CD4-positive, alpha-beta T cell treated with Interleukin-2 at 100 ng/mL for 4 hours (primary cell): ENCODE measurements at regions not wholly inside any gene's neighbourhood (a gene's known extent, or its start where the extent isn't known, plus 50 kb on each side); places are given as distances from the start of the nearest gene placed in this dataset.

Source experiments
- DNase-seq: peaks from one replicate; pipeline ENCODE4 v3.0.0-alpha.2; 2020; ENCODE audit warnings: low spot score

- DNase-seq: no peak
Observed at GRCh38 chr16:61323456-61323855, 712.8 kb downstream of the CDH8 start.

DNA sequence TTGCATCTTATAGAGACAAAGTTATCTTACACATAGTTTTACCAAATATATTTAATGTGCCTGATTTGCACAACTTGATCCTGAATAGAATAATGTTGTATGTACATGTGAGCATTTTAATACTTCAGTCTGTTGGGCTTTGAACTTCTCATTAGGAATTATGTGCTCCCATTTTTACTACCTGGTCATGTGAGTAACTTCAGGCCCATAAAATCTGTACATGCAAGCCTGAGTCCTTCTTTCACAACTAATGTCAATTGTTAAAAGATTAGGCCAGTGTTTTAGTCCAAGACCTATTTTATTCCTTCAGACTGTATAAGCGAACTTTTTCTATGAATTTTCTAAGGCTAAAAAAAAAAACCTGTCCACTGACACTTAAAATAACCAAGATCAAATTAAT is 715.4 kb downstream of the CDH8 start:
- DNase-seq: no peak

- DNase-seq: no peak
Observed at GRCh38 chr16:61313931-61314330, 722.3 kb downstream of the CDH8 start.

DNA sequence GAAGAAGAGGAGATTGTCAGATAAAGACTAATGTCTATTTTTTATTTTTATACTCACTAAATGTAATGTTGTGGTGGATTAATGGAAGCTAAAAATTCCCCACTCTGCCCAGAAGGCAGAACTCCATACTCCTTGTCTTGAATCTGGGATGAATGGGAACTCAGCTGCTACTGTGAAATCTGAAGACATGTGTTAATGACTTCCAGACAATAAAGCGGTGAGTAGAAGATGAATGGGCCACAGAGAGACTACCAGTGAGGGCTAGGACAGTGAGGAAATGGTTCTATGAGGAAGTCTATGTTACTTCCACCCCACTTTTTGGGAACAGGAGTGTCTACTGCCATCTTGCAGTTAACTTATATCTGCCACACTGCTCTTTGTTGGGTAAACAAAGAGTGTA is 726.9 kb downstream of the CDH8 start:
- no peak for DNase-seq

GRCh38 chr16:61306204-61306603 is 730.0 kb downstream of the CDH8 start:
- DNase-seq: no peak

DNA sequence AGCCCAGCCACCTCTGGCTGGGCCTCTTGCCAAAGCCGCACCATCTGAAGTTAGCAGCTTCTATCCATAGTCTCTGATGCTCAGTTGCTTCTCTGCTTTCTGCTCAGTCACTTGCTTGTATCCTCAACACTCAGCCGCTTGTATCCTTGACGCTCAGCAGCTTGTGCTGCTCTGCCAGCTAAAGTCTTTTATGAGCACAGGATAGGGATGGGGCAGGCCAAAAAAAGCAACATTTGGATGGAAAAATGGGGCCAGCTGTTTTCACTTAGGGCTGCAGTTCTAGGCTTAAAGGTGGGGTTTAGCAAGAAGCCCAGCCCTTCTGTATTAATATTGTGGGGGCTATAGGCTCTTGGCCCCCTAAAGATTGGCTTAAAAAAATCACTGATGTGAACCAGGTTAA is 739.4 kb downstream of the CDH8 start:
- no peak for DNase-seq

- DNase-seq: no peak
Observed at GRCh38 chr16:61296305-61296704, 739.9 kb downstream of the CDH8 start.

GRCh38 chr16:61295311-61295710 is 740.9 kb downstream of the CDH8 start:
- no peak for DNase-seq

- no peak for DNase-seq
Observed at GRCh38 chr16:61289141-61289540, 747.1 kb downstream of the CDH8 start.

DNA sequence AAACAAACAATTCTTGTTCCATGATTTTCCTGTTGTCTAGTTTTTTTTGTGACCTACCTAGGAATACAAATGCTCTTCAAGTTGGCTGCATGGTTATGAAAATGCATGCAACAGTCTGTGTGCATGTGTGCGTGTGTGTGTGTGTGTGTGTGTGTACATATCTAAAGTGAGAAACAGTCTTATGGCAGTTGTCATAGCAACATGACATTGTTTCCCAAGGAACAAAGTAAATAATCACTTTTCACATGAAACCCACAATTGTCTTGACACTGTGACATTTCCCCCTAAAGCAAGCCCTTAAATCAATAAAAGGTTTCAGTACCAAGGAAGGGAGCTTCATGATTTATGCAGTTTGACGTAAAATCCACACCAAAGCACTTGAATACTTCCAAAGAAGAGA is 758.4 kb downstream of the CDH8 start:
- no peak for DNase-seq

- DNase-seq: no peak
Observed at GRCh38 chr16:61274211-61274610, 762.0 kb downstream of the CDH8 start.

DNA sequence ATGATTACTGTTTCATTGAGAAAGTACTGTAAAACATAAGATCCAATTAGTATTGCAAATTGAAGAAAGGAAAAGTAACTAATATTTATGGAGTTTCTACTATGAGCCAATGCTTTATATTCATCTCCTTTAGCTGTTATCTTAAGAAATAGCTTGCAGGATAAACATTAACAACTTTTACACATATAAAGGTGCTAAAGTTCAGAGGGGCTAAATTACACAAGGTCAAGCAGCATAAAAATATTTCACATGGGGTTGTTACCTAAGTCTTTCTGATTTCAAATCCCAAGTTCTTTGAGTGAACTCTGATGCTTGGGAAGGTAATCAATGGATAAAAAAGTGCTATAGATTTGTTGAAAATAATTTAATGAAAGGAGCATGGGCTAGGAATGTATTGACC is 765.5 kb downstream of the CDH8 start:
- no peak for DNase-seq

- no peak for DNase-seq
Observed at GRCh38 chr16:61263400-61263799, 772.8 kb downstream of the CDH8 start.

- DNase-seq: no peak
Observed at GRCh38 chr16:61261315-61261714, 774.9 kb downstream of the CDH8 start.

DNA sequence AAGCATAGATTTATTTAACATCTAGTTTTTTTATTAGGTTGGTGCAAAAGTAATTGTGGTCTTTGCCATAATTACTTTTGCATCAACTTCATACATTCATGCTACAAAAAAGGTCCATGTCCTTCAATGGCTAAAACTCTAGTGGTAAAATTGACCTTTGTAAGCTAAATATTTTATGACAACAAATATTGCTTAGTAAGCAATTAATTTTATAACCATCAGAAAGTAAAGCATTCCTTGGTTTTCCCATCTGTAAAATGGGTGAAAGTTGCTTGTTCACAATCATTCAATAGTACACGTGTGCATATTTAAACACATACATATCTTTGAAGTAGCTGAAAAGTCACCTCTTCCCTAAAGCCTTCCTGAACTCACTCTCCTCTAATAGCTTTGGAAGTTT is 789.6 kb downstream of the CDH8 start:
- no peak for DNase-seq

DNA sequence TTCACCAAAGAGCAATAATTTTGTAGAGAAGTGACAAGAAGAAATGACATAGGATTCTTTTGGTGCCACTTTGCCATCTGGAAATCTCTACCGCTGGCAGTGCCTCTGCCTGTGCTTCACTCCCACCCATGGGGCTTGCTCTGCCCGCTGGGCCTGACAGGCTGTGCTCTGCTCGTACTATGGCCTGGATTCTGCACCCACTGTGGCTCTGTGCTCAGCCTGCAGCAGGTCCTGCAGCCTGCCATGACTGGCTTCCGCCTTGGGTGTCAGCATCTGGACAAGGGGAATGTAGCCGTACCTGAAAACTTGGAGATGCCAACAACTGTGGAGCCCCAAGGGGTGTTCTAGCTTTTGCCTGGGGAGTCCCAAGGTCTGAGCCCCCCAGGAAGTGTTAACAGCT is 792.3 kb downstream of the CDH8 start:
- DNase-seq: no peak

DNA sequence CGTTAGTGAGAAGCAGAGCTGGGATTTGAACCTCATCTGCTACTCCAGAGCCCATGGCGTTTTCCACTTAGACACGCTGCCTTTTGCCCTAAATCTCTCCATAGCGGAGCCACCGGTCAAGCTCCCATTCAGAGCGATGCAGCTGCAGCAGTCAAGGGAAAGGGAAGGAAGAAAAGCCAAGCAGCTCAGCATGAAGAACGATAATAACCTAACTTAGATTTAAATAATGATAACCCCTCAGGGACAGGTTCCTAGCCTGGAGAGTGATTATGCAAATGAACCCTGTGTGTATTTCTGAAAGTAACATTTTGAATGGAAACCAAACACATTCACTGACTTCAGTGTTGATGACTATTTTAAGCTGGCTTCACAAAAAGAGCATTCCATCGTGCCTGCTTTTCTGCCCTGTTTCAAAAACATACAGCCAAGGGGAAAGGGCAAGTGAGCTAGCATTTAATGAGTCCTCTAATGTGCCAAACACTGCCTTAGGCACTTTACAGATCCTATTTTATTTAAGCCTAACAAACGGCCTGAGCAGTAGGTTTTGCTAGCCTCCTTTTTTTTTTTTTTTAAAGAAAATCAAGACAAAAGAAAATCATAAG is 798.3 kb downstream of the CDH8 start:
- no peak for DNase-seq

- no peak for DNase-seq
Observed at GRCh38 chr16:61233713-61234112, 802.5 kb downstream of the CDH8 start.

- DNase-seq: no peak
Observed at GRCh38 chr16:61228371-61228770, 807.9 kb downstream of the CDH8 start.

DNA sequence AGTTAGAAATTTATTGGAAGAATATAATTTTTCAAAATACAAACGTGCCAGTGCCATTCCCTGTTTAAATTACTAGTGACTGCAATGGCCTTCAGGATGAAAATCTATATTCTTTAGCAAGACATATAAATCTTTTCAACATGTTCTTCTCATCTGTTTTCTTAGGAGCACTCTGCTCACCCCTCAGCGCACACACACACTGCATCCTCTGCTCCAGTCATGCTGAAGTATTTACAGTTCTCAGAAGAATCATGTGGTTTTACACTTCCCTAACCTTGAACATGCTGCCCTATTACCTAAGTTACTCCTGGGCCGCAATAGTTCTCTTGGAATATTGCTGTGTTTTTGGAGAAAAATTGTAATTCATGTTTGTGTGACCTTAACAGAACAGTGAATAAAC is 820.6 kb downstream of the CDH8 start:
- DNase-seq: no peak

GRCh38 chr16:61214780-61215179 is 821.5 kb downstream of the CDH8 start:
- no peak for DNase-seq

GRCh38 chr16:61210076-61210475 is 826.2 kb downstream of the CDH8 start:
- DNase-seq: no peak

GRCh38 chr16:61195006-61195405 is 841.2 kb downstream of the CDH8 start:
- no peak for DNase-seq

- no peak for DNase-seq
Observed at GRCh38 chr16:61194573-61194972, 841.7 kb downstream of the CDH8 start.

GRCh38 chr16:61182391-61182790 is 853.8 kb downstream of the CDH8 start:
- DNase-seq: no peak
